ENCODE measurements at regions not wholly inside any gene's neighbourhood (a gene's known extent, or its start where the extent isn't known, plus 50 kb on each side); places are given as distances from the start of the nearest gene placed in this dataset.

- Mint-ChIP-seq H3K27ac (no peak overlapping the region), H3K4me1 (no peaks in the 10 kb centered on the region), H3K36me3 (no peaks in the 10 kb centered on the region), H3K4me3 (no peak overlapping the region), H3K9me3 (peaks cover 3% of the 10 kb centered on the region)
- ATAC-seq, result no peak
- DNase-seq (ENCODE audit: low spot score in 2 of 2), result no peak
Measured at GRCh38 chr4:27315625-27316024, 455.0 kb downstream of the STIM2 start.

GRCh38 chr4:27316176-27316575 is 455.5 kb downstream of the STIM2 start:
- DNase-seq (ENCODE audit: low spot score in 2 of 2), result no peak
- peaks cover 3% of the 10 kb centered on the region for H3K9me3 Mint-ChIP-seq
- no peak for ATAC-seq
- no peak overlapping the region for H3K4me3 Mint-ChIP-seq
- no peaks in the 10 kb centered on the region for H3K36me3 Mint-ChIP-seq
- no peaks in the 10 kb centered on the region for H3K4me1 Mint-ChIP-seq
- H3K27ac Mint-ChIP-seq, result no peak overlapping the region

GRCh38 chr4:27318740-27319139 is 458.1 kb downstream of the STIM2 start:
- H3K36me3 Mint-ChIP-seq, result no peaks in the 10 kb centered on the region
- peaks cover 3% of the 10 kb centered on the region for H3K9me3 Mint-ChIP-seq
- DNase-seq (ENCODE audit: low spot score in 2 of 2) (no peak), ATAC-seq (no peak)
- H3K27ac Mint-ChIP-seq, result no peak overlapping the region
- no peak overlapping the region for H3K4me3 Mint-ChIP-seq
- no peaks in the 10 kb centered on the region for H3K4me1 Mint-ChIP-seq

GRCh38 chr4:27326991-27327390 is 466.4 kb downstream of the STIM2 start:
- DNase-seq (ENCODE audit: low spot score in 2 of 2) (no peak), ATAC-seq (no peak)
- Mint-ChIP-seq H3K4me3 (no peak overlapping the region), H3K36me3 (no peaks in the 10 kb centered on the region), H3K4me1 (no peaks in the 10 kb centered on the region), H3K9me3 (no peaks in the 10 kb centered on the region), H3K27ac (no peak overlapping the region)

- H3K27ac Mint-ChIP-seq, result no peak overlapping the region
- no peak for DNase-seq (ENCODE audit: low spot score in 2 of 2)
Measured at GRCh38 chr4:27327421-27328181, 467.0 kb downstream of the STIM2 start.

DNA sequence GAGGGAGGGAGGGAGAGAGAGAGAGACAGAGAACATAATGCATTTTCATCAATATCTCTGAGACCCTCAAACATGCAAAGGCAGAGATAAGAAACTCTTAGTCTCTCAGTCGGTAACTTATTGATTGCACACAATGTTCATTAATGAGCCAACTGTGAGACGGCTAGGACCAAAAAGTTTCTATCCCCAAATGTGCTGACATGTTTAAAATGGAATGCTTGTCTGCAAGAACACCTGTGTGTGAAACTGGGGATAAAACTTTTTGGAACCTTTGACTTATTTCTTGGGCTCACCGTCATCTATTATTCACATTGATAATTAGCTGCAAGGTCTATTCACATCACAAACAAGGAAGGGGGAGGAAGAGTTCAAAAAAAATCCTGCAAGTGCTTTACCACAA is 477.9 kb downstream of the STIM2 start:
- DNase-seq (ENCODE audit: low spot score in 2 of 2) (no peak), ATAC-seq (no peak)
- no peak overlapping the region for H3K4me3 Mint-ChIP-seq
- peaks cover 4% of the 10 kb centered on the region for H3K9me3 Mint-ChIP-seq
- H3K27ac Mint-ChIP-seq, result no peak overlapping the region
- H3K36me3 Mint-ChIP-seq, result no peaks in the 10 kb centered on the region
- no peaks in the 10 kb centered on the region for H3K4me1 Mint-ChIP-seq

More at GRCh38 chr4:27327421-27328181, 467.0 kb downstream of the STIM2 start:
- Mint-ChIP-seq H3K4me3 (no peak overlapping the region), H3K4me1 (no peaks in the 10 kb centered on the region), H3K9me3 (no peaks in the 10 kb centered on the region), H3K36me3 (no peaks in the 10 kb centered on the region)
- ATAC-seq, result no peak

DNA sequence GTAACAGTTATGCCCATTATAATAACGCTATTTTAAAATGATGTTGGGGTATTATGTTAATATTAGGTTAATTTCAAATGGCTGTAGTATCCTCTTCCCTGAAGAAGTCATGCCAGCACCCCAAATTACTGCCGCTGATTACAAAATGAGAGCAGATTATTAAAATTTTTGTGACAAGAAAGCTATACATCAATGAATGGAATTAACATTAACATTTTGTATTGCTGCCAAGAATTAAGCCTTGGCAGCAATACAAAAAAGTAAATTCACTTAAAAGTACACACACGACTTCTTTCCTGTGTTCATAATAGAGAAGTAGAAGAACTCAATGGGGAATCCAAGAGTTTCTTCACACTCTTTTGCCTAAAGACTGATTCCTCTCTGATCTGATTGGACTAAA is 482.8 kb downstream of the STIM2 start:
- no peak for ATAC-seq
- no peaks in the 10 kb centered on the region for H3K4me1 Mint-ChIP-seq
- no peak overlapping the region for H3K27ac Mint-ChIP-seq
- no peak overlapping the region for H3K4me3 Mint-ChIP-seq
- no peak for DNase-seq (ENCODE audit: low spot score in 2 of 2)
- peaks cover 7% of the 10 kb centered on the region for H3K9me3 Mint-ChIP-seq
- H3K36me3 Mint-ChIP-seq, result no peaks in the 10 kb centered on the region

- DNase-seq (ENCODE audit: low spot score in 2 of 2) (no peak), ATAC-seq (no peak)
- Mint-ChIP-seq H3K9me3 (peaks cover 6% of the 10 kb centered on the region), H3K4me3 (no peak overlapping the region), H3K4me1 (no peaks in the 10 kb centered on the region), H3K36me3 (no peaks in the 10 kb centered on the region), H3K27ac (no peak overlapping the region)
Measured at GRCh38 chr4:27350161-27350560, 489.5 kb downstream of the STIM2 start.

GRCh38 chr4:27357283-27357682 is 496.6 kb downstream of the STIM2 start:
- DNase-seq (ENCODE audit: low spot score in 2 of 2) (no peak), ATAC-seq (no peak)
- no peak overlapping the region for H3K27ac Mint-ChIP-seq

DNA sequence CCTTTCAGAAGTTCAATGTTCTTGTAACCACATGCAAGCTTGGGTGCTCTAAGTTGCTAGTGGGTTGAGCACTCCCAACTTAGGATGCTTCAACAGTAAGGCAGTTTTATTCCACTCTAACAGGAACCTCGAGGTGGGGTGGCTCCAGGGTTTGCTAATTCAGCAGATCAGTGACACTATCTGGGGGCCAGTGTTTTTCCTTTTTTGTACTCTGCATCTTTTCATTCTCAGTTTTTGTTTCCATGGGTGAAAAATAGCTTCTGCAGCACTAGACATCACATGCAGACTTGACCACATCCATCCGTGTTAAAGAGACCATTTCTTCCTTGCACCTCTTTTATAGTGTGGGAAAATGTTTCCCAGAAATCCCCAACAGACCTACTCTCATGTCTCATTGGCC is 497.6 kb downstream of the STIM2 start:
- no peaks in the 10 kb centered on the region for H3K36me3 Mint-ChIP-seq
- ATAC-seq (no peak), DNase-seq (ENCODE audit: low spot score in 2 of 2) (no peak)
- no peaks in the 10 kb centered on the region for H3K4me1 Mint-ChIP-seq
- H3K4me3 Mint-ChIP-seq, result no peak overlapping the region
- peaks cover 3% of the 10 kb centered on the region for H3K9me3 Mint-ChIP-seq
- no peak overlapping the region for H3K27ac Mint-ChIP-seq

More at GRCh38 chr4:27357283-27357682, 496.6 kb downstream of the STIM2 start:
- no peaks in the 10 kb centered on the region for H3K4me1 Mint-ChIP-seq
- peaks cover 3% of the 10 kb centered on the region for H3K9me3 Mint-ChIP-seq
- no peak overlapping the region for H3K4me3 Mint-ChIP-seq
- no peaks in the 10 kb centered on the region for H3K36me3 Mint-ChIP-seq

GRCh38 chr4:27360131-27360530 is 499.5 kb downstream of the STIM2 start:
- Mint-ChIP-seq H3K4me1 (no peaks in the 10 kb centered on the region), H3K9me3 (peaks cover 3% of the 10 kb centered on the region), H3K36me3 (no peaks in the 10 kb centered on the region), H3K27ac (no peak overlapping the region), H3K4me3 (no peak overlapping the region)
- DNase-seq (ENCODE audit: low spot score in 2 of 2), result no peak
- ATAC-seq, result no peak

- DNase-seq (ENCODE audit: low spot score in 2 of 2) (no peak), ATAC-seq (no peak)
- Mint-ChIP-seq H3K4me1 (no peaks in the 10 kb centered on the region), H3K36me3 (no peaks in the 10 kb centered on the region), H3K4me3 (no peak overlapping the region), H3K27ac (no peak overlapping the region), H3K9me3 (peaks cover 3% of the 10 kb centered on the region)
Measured at GRCh38 chr4:27360790-27361267, 500.2 kb downstream of the STIM2 start.

DNA sequence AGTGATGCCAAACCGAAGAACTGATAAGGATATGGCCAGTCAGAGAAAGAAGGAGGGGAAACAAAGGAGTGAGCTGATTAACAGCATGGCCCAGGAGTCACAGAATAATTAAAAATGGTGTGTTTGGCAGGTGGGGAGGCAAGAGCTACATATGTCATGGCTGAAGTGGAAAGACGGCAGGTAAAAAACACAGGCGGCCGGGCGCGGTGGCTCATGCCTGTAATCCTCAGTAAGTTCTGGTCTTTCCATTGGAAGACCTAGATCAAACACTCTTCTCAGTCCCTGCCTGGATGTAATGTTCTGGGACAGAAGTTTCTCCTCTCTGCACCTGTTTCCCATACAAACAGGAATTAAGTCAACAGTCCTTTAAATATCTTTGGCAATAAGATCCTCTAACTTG is 503.9 kb downstream of the STIM2 start:
- no peaks in the 10 kb centered on the region for H3K36me3 Mint-ChIP-seq
- ATAC-seq, result no peak
- no peak overlapping the region for H3K4me3 Mint-ChIP-seq

DNA sequence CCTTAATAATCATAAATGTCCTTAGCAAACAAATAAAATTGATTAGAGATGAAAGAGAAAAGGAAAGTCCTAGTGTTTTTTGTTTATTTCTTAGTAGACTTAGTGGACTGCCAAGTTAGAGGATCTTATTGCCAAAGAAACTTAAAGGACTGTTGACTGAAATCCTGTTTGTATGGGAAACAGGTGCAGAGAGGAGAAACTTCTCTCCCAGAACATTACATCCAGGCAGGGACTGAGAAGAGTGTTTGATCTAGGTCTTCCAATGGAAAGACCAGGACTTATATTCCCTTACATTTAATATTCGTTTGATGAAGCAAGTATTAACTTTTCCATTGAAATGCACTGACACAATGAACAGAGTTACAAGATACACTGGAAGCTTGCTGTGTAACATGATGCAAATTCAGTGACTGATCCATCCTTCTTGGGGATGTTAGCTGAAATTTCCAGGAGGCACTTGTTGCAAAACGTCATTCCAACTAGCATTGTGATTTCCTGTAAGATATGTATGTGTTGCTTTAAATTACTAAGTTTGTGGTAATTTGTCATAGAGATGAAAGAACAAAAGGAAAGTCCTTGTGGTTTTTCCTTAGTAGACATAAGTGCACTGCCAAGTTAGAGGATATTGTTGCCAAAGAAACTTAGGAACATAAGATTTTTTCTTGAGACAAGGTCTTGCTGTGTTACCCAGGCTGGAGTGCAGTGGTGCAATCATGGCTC is 505.6 kb downstream of the STIM2 start:
- Mint-ChIP-seq H3K9me3 (no peaks in the 10 kb centered on the region), H3K36me3 (no peaks in the 10 kb centered on the region), H3K4me1 (no peaks in the 10 kb centered on the region), H3K4me3 (no peak overlapping the region), H3K27ac (no peak overlapping the region)
- DNase-seq (ENCODE audit: low spot score in 2 of 2) (no peak), ATAC-seq (no peak)

More for the DNA sequence above, 503.9 kb downstream of the STIM2 start:
- Mint-ChIP-seq H3K27ac (no peak overlapping the region), H3K4me1 (no peaks in the 10 kb centered on the region), H3K9me3 (no peaks in the 10 kb centered on the region)
- DNase-seq (ENCODE audit: low spot score in 2 of 2), result no peak

DNA sequence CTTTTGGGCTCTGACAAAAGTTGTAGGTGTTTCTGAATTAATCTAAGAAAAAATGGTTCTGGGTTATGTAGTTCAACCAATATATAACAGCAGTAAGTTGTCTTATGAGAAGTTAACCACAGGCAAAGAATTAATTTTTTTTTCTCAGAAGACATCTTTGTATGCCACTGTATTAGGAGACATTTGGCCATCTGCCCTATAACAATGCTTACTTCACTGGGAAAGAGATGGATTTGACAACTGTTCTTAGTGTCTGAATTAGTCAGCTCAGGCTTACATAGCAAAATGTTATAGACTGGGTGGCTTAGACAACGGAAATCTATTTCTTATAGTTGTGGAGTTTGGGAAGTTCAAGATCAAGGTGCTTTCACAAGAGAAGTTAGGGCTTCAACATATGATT is 508.1 kb downstream of the STIM2 start:
- no peaks in the 10 kb centered on the region for H3K4me1 Mint-ChIP-seq
- no peak overlapping the region for H3K4me3 Mint-ChIP-seq
- no peak for DNase-seq (ENCODE audit: low spot score in 2 of 2)
- no peak overlapping the region for H3K27ac Mint-ChIP-seq
- ATAC-seq, result no peak
- no peaks in the 10 kb centered on the region for H3K36me3 Mint-ChIP-seq
- H3K9me3 Mint-ChIP-seq, result no peaks in the 10 kb centered on the region

GRCh38 chr4:27381815-27382214 is 521.2 kb downstream of the STIM2 start:
- no peaks in the 10 kb centered on the region for H3K4me1 Mint-ChIP-seq
- no peak overlapping the region for H3K4me3 Mint-ChIP-seq
- H3K9me3 Mint-ChIP-seq, result peaks cover 7% of the 10 kb centered on the region
- no peak for DNase-seq (ENCODE audit: low spot score in 2 of 2)
- H3K36me3 Mint-ChIP-seq, result no peaks in the 10 kb centered on the region
- no peak overlapping the region for H3K27ac Mint-ChIP-seq
- no peak for ATAC-seq
